C4-2B (cell line): ENCODE measurements at regions not wholly inside any gene's neighbourhood (a gene's known extent, or its start where the extent isn't known, plus 50 kb on each side); places are given as distances from the start of the nearest gene placed in this dataset.

Experiments used
- CTCF ChIP-seq: fragments of 450-650 bp; conservative IDR thresholded peaks from 2 replicates; pipeline ENCODE4 v1.5.1; 2017; ENCODE audit warnings: mild to moderate bottlenecking
- ZFX ChIP-seq: fragments of 450-650 bp; IDR thresholded peaks from 2 replicates; pipeline ENCODE4 v1.6.1; 2017

DNA sequence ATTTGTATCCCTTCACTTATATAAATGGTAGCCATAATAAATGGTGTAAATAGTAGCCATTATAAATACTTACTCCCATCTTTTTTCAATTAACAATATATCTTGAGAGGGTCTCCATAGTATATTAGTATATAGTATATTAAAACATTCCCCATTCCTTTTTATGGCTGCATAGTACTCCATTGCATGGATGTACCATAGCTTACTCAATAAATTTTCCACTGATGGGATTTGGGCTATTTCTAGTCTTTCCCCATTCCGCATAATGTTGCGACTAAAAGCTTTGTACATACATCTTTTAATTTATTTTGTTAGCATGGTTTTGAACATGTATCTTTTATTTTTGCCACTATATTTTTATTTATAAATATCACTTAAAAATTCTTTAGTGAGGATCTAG is 366.3 kb downstream of the IL20RB start:
- TF ChIP-seq CTCF, result no peak
- TF ChIP-seq ZFX, result no peak
